Brain microvascular endothelial cell (primary cell): ENCODE measurements at regions not wholly inside any gene's neighbourhood (a gene's known extent, or its start where the extent isn't known, plus 50 kb on each side); places are given as distances from the start of the nearest gene placed in this dataset.

Experiments
- DNase-seq: peaks from one replicate; pipeline ENCODE4 v3.0.0-alpha.2; 2020
- H3K27ac ChIP-seq: fragments of 250-450 bp; sonication (Bioruptor Pico); 2 replicates; pipeline ENCODE4 v1.5.1; 2020; ENCODE audit warnings: mild to moderate bottlenecking, moderate library complexity
- H3K27me3 ChIP-seq: fragments of 250-450 bp; sonication (Bioruptor Pico); replicated peaks from 2 replicates; pipeline ENCODE4 v1.5.1; 2020; ENCODE audit warnings: mild to moderate bottlenecking
- H3K36me3 ChIP-seq: fragments of 250-450 bp; sonication (Bioruptor Pico); replicated peaks from 2 replicates; pipeline ENCODE4 v1.5.1; 2020; ENCODE audit warnings: mild to moderate bottlenecking
- H3K4me3 ChIP-seq: 2 replicates; pipeline ENCODE4 v1.5.1; 2011; ENCODE audit warnings: low read depth, mild to moderate bottlenecking, control low read depth, low read length, moderate library complexity
- in situ Hi-C: cut with HindIII; loops from 2 replicates; pipeline ENCODE4 v1.10.0; 2017; ENCODE audit warnings: low sequenced_read_pairs, low pct_ligation_motif_present
- TF ChIP-seq, protein P1 (sequence below): IDR thresholded peaks from 2 replicates; pipeline ENCODE4 v1.5.1; 2011; ENCODE audit warnings: low read depth, mild to moderate bottlenecking, moderate library complexity, low read length, control low read depth, inconsistent platforms; ENCODE audit errors: missing control alignments

DNA sequence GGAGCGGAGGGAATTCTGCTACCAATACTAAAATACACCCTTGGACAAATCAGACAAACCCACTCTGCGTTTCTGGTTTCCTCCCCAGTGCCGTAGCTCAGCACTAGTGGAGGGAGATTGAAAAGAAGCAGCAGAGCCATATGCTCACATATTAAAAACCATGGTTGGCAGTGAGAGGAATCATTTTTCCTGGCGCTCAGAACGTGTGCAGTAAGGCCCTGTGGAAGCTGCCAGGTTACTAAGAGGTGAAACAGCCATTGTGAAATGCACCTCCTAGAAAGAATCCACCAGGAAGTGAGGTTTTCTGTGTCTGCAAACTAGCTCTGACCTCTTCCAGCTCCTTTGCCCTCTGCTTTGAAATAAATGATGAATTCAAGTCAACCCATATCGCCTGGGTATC is 177.2 kb downstream of the ERCC6L2 start:
- H3K36me3 ChIP-seq, result no peaks in the 10 kb centered on the region
- DNase-seq, result no peak
- TF ChIP-seq, protein P1, sequence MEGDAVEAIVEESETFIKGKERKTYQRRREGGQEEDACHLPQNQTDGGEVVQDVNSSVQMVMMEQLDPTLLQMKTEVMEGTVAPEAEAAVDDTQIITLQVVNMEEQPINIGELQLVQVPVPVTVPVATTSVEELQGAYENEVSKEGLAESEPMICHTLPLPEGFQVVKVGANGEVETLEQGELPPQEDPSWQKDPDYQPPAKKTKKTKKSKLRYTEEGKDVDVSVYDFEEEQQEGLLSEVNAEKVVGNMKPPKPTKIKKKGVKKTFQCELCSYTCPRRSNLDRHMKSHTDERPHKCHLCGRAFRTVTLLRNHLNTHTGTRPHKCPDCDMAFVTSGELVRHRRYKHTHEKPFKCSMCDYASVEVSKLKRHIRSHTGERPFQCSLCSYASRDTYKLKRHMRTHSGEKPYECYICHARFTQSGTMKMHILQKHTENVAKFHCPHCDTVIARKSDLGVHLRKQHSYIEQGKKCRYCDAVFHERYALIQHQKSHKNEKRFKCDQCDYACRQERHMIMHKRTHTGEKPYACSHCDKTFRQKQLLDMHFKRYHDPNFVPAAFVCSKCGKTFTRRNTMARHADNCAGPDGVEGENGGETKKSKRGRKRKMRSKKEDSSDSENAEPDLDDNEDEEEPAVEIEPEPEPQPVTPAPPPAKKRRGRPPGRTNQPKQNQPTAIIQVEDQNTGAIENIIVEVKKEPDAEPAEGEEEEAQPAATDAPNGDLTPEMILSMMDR, result no peak
- H3K27ac ChIP-seq, result no peak overlapping the region
- no peak overlapping the region for H3K4me3 ChIP-seq
- in situ Hi-C loops, result no loop called here
- peaks cover 2% of the 10 kb centered on the region for H3K27me3 ChIP-seq

DNA sequence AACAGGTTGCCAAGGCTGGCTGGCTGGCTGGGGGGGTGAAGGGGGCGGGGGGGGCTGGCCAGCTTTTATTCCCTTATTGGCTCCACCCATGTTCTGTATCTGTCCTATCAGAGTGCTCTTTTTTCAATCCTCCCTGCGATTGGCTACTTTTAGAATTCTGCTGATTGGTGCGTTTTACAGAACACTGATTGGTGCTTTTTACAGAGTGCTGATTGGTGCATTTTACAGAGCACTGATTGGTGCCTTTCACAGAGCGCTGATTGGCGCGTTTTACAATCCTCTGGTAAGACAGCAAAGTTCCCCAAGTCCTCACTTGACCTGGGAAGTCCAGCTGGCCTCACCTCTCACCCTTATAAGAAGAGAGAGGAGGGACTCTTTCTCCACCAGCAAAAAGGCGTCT is 175.9 kb downstream of the ERCC6L2 start:
- no peak overlapping the region for H3K4me3 ChIP-seq
- in situ Hi-C loops, result no loop called here
- no peaks in the 10 kb centered on the region for H3K36me3 ChIP-seq
- DNase-seq, result no peak
- peaks cover 2% of the 10 kb centered on the region for H3K27me3 ChIP-seq
- TF ChIP-seq, protein P1, result no peak
- no peak overlapping the region for H3K27ac ChIP-seq

DNA sequence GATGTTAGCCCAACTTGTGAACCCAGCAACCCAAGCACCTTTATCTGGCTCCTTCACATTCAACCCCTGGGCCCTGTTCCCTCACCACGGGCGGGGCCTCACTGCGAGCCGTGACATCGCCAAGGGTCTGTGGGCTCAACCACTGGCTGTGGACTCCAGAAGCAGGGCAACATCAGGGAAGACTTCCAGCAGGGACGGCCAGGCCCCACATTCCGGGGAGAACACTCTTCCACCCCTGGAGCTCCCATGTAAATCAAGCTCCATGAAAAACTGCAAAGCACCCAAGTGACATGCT is 175.3 kb downstream of the ERCC6L2 start:
- in situ Hi-C loops, result no loop called here
- Histone ChIP-seq H3K36me3 (no peaks in the 10 kb centered on the region), H3K4me3 (no peak overlapping the region), H3K27me3 (peaks cover 2% of the 10 kb centered on the region), H3K27ac (no peak overlapping the region)
- DNase-seq, result no peak
- TF ChIP-seq, protein P1, result no peak

DNA sequence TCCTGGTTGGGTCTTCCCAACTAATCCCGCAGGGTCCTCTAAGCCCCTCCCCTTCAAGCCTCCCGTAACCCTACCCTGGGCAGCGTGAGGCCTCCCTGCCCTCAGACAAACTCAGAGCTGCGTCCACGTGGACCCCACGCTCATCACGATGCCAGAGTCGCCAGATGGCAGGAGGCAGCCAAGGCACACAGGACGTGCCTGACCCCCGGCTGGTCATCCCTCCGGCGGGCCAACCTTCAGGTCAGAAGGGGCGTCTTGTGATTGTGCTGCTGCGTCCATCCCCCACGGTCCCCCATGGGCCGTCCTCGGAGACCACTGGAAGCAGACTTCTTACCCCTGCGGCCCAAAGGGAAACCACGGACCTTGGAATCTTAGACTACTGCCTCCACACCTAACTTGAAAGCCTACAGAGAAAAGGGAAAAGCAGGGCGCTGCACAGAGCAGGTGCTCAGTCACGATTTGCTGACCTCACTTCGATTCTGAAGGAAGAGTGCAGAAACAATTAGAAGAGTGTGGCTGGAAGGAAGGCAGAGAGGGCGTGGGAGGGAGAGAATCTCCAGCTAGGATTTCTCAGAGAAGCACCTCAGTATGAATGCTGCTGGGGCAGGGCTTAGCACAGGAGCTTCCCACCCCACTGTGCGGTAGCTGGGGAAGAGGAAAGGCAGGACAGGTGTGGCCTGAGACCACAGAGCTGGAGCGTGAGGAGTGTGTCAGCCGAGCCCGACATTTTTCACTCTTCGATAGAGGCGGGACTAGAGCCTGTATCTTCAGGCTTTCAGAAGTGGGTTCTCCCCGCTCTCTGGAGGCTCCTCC is 174.8 kb downstream of the ERCC6L2 start:
- Histone ChIP-seq H3K27me3 (peaks cover 2% of the 10 kb centered on the region), H3K27ac (no peak overlapping the region), H3K4me3 (no peak overlapping the region), H3K36me3 (no peaks in the 10 kb centered on the region)
- TF ChIP-seq, protein P1, result no peak
- DNase-seq, result no peak
- in situ Hi-C loops, result no loop called here

DNA sequence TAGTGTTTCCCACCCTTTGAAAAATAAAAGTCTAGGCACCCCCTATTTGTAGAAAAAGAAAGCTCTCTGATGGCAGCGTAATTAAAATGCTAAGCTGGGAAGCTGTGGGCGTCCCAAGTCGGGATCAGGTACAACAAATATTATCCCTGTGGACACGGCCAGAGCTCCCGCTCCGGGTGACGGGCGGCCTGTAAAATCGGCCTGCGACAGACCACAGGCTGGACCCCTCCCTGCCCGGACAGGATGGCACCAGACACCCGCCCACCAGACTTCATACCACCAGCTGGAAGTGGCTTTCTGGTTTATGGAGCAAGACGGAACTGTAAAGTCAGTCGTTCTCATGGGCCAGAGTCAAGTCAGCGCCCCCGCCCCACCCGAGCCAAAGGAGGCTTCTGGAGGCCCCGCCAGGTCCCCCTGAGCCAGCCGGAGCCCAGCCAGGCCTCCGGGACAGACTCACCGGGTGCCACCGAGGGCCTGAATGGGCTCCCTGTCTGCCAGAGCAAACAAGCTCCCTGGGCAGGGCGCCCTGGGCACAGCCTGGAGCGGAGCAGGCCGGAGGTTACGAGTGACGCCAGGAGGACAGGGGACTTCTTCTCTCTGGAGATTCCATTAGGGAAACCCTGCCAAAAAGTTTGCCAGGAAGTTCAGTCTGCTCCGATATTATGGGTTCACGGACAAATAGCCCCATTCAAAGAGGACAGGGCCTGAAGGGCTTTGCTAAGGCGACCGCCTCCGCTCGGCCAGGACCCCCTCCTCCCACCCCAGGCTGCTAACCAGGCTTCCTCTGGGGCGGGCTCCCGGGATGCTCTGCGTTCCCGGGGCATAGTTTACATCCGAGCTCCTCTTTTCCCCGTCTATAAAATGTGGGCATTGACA is 173.7 kb downstream of the ERCC6L2 start:
- in situ Hi-C loops, result no loop called here
- no peak overlapping the region for H3K4me3 ChIP-seq
- DNase-seq, result no peak
- H3K27me3 ChIP-seq, result peaks cover 2% of the 10 kb centered on the region
- TF ChIP-seq, protein P1, result no peak
- no peak overlapping the region for H3K27ac ChIP-seq
- no peaks in the 10 kb centered on the region for H3K36me3 ChIP-seq
